NAMALWA (cell line): ENCODE measurements at regions not wholly inside any gene's neighbourhood (a gene's known extent, or its start where the extent isn't known, plus 50 kb on each side); places are given as distances from the start of the nearest gene placed in this dataset.
A peak's percentile ranks its signal among the peaks of the same experiment; 100 is the strongest.

Experiments used
- DNase-seq: peaks from one replicate; pipeline ENCODE4 v3.0.0-alpha.2; 2015; ENCODE audit warnings: low spot score

DNA sequence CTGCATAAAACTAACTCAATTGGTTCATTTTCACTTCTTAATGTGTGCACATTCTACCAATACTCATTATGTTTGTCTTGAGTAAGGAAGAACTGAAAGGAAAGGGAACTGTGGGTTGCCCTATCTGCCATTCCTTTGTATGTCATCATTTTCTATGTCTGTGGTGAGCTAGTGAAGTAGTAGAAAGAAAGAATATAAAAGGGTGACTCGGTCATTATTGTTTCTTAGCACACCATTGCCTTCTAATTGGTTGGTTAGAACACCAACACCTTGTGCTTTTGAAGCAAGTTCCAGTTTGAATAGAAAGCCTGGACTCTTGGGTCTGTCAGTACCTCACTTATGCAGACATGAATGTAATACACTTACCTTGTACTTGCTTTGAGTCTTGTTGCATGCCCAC lies 64.3 kb upstream of the MDFIC start:
- DNase-seq = no peak

DNA sequence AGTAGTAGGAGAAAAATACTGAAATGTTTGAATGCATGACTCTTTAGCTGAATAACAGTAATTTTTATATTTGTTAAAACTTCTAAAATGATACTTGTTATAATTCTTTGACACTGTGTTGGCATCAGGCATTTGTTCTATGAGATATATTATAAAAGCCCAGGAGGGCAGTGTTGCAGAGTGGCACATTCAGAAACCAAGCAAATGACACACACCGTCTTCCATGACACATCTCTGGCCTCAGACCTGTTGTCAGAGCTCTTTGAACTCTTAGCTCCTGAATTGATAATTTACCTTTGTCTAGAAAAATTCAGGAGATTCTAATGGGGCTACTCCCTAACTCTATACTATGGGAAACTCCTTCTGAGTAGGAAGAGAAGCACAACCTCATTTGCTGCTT lies 62.4 kb upstream of the MDFIC start:
- DNase-seq = no peak

DNA sequence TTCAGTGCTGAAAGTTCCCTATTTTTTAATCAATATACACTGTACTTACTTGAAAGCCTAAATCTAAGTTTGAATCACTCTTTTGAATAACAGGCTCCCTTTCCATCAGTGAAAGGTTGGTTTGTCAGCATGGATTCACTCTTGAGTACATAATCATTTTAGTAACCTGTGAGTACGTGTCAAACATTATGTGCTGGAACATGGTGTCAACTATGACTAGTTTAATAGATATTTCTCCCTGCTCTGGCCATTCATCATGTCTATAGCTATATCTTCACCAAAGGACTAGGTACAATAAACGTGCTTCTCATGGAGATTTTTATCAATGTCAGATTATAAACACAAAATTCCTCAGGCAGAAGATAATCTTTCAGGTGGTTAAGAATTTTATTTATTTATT lies 61.7 kb upstream of the MDFIC start:
- no peak for DNase-seq

DNA sequence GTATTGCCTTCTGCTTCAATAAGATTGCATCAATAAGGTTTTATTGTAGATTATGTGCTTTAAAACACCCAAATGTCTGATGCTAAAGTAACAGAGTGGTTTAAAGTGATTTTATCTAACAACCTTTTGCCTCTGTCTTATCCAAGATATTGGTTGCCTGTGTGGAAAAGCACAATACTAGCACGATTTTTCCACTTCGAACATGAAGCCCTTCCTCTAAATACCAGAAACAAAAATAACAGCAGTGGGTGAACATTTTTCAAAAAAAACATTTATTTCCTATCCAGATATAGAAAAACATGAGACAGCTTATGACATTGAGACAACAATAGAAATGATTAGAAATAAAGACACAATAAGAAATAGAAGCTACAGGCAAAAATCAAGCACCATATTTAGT lies 59.5 kb upstream of the MDFIC start:
- no peak for DNase-seq

DNA sequence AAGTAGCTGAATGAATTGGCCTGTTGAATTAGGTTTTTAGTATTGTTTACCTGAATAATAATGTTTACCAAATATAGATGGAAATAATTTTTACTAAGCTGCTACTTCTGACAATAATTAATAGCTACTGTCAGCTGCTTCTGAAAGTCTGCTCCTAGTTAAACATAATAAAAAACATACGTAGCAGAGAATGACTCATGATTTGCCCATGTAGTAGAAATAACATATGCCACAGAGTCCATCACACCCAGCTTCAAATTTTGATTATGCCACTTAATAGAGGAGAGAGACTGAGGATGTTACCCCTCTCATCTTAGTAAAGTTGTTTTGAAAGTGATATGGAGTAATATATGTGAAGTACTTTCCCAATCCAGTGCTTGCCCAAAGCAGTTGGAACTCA lies 57.6 kb upstream of the MDFIC start:
- DNase-seq = no peak

DNA sequence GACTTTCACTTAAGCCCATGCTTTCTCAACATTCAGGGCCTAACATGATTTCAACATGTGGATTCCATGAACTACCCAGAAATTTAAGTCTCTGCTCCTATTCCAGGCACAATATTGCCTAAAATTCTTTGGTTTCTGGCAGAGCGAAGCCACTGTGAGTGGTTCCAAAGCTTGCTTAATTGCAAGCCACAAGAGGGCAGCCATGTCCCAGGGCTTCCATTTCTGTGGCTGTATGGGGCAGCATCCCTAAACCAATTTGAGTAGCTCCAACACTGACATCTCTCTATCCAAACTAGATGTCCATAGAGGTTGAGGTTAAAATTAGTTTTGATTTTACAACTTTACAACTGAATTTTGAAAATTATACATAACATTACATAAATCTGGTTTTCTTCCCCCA lies 56.3 kb upstream of the MDFIC start:
- peak; percentile 26 for DNase-seq
